Astrocyte (in vitro differentiated cells and primary cell): ENCODE measurements at regions not wholly inside any gene's neighbourhood (a gene's known extent, or its start where the extent isn't known, plus 50 kb on each side); places are given as distances from the start of the nearest gene placed in this dataset.

Source experiments
- DNase-seq: peaks from one replicate; pipeline ENCODE4 v3.0.0-alpha.2; 2010; ENCODE audit warnings: low read depth
- FAIRE-seq: peaks from 2 replicates; lab custom pipeline; 2011; peaks lifted over from hg19 to GRCh38; lab: Jason Lieb, UNC
- H2AFZ ChIP-seq: 2 replicates; pipeline ENCODE4 v1.6.0; 2012; ENCODE audit warnings: low read depth, low read length, inconsistent platforms
- H3K27ac ChIP-seq: 2 replicates; pipeline ENCODE4 v1.5.1; 2011; ENCODE audit warnings: low read depth, low read length, inconsistent platforms
- H3K27me3 ChIP-seq: 2 replicates; pipeline ENCODE4 v1.6.0; 2011; ENCODE audit warnings: low read length, inconsistent platforms; ENCODE audit not compliant: insufficient read depth
- H3K36me3 ChIP-seq: 2 replicates; pipeline ENCODE4 v1.5.1; 2011; ENCODE audit warnings: low read length, inconsistent platforms; ENCODE audit not compliant: insufficient read depth
- H3K4me1 ChIP-seq: 2 replicates; pipeline ENCODE4 v1.5.1; 2011; ENCODE audit warnings: low read length, inconsistent platforms; ENCODE audit not compliant: insufficient read depth
- H3K4me2 ChIP-seq: 2 replicates; pipeline ENCODE4 v1.6.0; 2012; ENCODE audit warnings: low read length, inconsistent platforms
- H3K4me3 ChIP-seq: 2 replicates; pipeline ENCODE4 v1.5.1; 2011; ENCODE audit warnings: low read depth, mild to moderate bottlenecking, low read length, inconsistent platforms; ENCODE audit not compliant: insufficient read depth
- H3K79me2 ChIP-seq: 2 replicates; pipeline ENCODE4 v1.6.0; 2012; ENCODE audit warnings: mild to moderate bottlenecking, low read length, inconsistent platforms; ENCODE audit not compliant: insufficient read depth
- H3K9ac ChIP-seq: 2 replicates; pipeline ENCODE4 v1.6.0; 2012; ENCODE audit warnings: mild to moderate bottlenecking, low read length, inconsistent platforms
- H3K9me3 ChIP-seq: 2 replicates; pipeline ENCODE4 v1.5.1; 2012; ENCODE audit warnings: low read depth, mild to moderate bottlenecking, low read length, inconsistent platforms; ENCODE audit not compliant: insufficient read depth
- H4K20me1 ChIP-seq: 2 replicates; pipeline ENCODE4 v1.6.0; 2012; ENCODE audit warnings: low read length, inconsistent platforms; ENCODE audit not compliant: insufficient read depth
- H3K27ac Mint-ChIP-seq: one replicate; pipeline ENCODE4 v1.8.0; 2021; ENCODE audit warnings: mild to moderate bottlenecking, mixed read lengths; ENCODE audit not compliant: unreplicated experiment
- H3K27me3 Mint-ChIP-seq: one replicate; pipeline ENCODE4 v1.8.0; 2021; ENCODE audit warnings: low read depth, mixed read lengths; ENCODE audit not compliant: unreplicated experiment
- H3K36me3 Mint-ChIP-seq: one replicate; pipeline ENCODE4 v1.8.0; 2021; ENCODE audit warnings: low read depth, mixed read lengths; ENCODE audit not compliant: unreplicated experiment
- H3K4me1 Mint-ChIP-seq: one replicate; pipeline ENCODE4 v1.8.0; 2021; ENCODE audit warnings: low read depth, mixed read lengths; ENCODE audit not compliant: unreplicated experiment
- H3K4me3 Mint-ChIP-seq: one replicate; pipeline ENCODE4 v1.8.0; 2021; ENCODE audit warnings: mild to moderate bottlenecking, moderate library complexity, mixed read lengths; ENCODE audit not compliant: unreplicated experiment
- H3K9me3 Mint-ChIP-seq: one replicate; pipeline ENCODE4 v1.8.0; 2021; ENCODE audit warnings: mild to moderate bottlenecking, mixed read lengths; ENCODE audit not compliant: unreplicated experiment
- EZH2 ChIP-seq: IDR thresholded peaks from 2 replicates; pipeline ENCODE4 v1.6.1; 2012; ENCODE audit warnings: mild to moderate bottlenecking, low read length, inconsistent platforms; ENCODE audit not compliant: insufficient read depth
- TF ChIP-seq, protein P1 (sequence below): IDR thresholded peaks from 2 replicates; pipeline ENCODE4 v1.5.1; 2011; ENCODE audit warnings: low read depth, mild to moderate bottlenecking, inconsistent platforms, low read length, moderate library complexity; ENCODE audit not compliant: insufficient read depth

DNA sequence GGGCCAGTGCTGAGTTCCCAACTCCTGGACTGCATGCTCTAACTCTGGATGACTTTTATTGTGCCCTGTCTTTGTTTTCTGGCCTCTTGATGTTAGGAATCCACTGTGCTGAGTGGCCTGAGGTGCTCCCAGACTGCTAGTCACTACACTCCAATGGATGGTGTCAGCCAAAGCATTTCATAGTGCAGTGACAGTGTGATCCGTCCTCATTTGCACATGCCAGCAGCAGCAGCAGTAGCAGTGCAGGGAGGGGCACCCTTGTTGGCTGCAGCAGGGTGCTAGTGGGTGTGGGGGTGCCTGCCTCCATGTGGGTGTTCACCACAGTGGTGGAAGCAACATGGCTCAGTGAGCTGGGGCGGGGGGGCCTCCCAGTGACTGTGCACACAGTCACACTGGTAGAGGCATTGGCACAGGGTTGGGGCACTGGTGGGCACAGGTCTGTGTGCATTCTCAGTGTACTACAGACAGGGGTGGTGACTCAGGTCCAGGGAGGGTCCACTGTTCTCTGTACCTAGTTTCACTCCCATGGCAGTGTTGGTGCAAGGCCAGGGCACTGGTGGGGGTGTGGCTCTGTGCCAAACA is 214.0 kb downstream of the ZC3H11B start:
- DNase-seq (no peak), FAIRE-seq (no peak)
- Histone ChIP-seq H3K79me2 (no peaks in the 10 kb centered on the region), H3K4me1 (no peaks in the 10 kb centered on the region), H3K27ac (no peak overlapping the region), H3K4me2 (no peak overlapping the region), H3K36me3 (no peaks in the 10 kb centered on the region), H3K4me3 (no peak overlapping the region), H3K9me3 (peaks cover 2% of the 10 kb centered on the region), H3K27me3 (no peaks in the 10 kb centered on the region), H2AFZ (no peak overlapping the region), H4K20me1 (no peaks in the 10 kb centered on the region), H3K9ac (no peak overlapping the region)
- no peak for TF ChIP-seq EZH2
- TF ChIP-seq, protein P1, sequence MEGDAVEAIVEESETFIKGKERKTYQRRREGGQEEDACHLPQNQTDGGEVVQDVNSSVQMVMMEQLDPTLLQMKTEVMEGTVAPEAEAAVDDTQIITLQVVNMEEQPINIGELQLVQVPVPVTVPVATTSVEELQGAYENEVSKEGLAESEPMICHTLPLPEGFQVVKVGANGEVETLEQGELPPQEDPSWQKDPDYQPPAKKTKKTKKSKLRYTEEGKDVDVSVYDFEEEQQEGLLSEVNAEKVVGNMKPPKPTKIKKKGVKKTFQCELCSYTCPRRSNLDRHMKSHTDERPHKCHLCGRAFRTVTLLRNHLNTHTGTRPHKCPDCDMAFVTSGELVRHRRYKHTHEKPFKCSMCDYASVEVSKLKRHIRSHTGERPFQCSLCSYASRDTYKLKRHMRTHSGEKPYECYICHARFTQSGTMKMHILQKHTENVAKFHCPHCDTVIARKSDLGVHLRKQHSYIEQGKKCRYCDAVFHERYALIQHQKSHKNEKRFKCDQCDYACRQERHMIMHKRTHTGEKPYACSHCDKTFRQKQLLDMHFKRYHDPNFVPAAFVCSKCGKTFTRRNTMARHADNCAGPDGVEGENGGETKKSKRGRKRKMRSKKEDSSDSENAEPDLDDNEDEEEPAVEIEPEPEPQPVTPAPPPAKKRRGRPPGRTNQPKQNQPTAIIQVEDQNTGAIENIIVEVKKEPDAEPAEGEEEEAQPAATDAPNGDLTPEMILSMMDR: no peak
- Mint-ChIP-seq H3K4me3 (no peak overlapping the region), H3K27me3 (no peaks in the 10 kb centered on the region), H3K9me3 (peaks cover 25% of the 10 kb centered on the region), H3K36me3 (peaks cover 2% of the 10 kb centered on the region), H3K27ac (no peak overlapping the region), H3K4me1 (no peaks in the 10 kb centered on the region)

DNA sequence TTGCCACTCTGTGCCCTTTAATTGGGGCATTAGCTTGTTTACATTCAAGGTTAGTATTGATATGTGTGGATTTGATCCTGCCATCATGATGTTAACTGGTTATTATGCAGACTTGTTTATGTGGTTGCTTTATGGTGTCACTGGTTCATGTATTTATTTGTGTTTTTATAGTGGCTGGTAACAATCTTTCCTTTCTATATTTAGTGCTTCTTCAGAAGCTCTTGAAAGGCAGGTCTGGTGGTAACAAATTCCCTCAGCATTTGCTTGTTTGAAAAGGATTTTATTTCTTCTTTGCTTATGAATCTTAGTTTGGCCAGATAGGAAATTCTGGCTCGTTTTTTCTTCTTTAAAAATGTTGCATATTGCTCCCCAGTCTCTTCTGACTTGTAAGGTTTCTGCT is 215.4 kb downstream of the ZC3H11B start:
- Mint-ChIP-seq H3K27ac (no peak overlapping the region), H3K9me3 (peaks cover 25% of the 10 kb centered on the region), H3K4me1 (no peaks in the 10 kb centered on the region), H3K36me3 (peaks cover 2% of the 10 kb centered on the region), H3K27me3 (no peaks in the 10 kb centered on the region), H3K4me3 (no peak overlapping the region)
- Histone ChIP-seq H3K9ac (no peak overlapping the region), H3K36me3 (no peaks in the 10 kb centered on the region), H3K4me1 (no peaks in the 10 kb centered on the region), H3K27me3 (no peaks in the 10 kb centered on the region), H3K4me2 (no peak overlapping the region), H3K79me2 (no peaks in the 10 kb centered on the region), H3K9me3 (peaks cover 2% of the 10 kb centered on the region), H2AFZ (no peak overlapping the region), H3K27ac (no peak overlapping the region), H3K4me3 (no peak overlapping the region), H4K20me1 (no peaks in the 10 kb centered on the region)
- TF ChIP-seq, protein P1: no peak
- TF ChIP-seq EZH2: no peak
- FAIRE-seq (no peak), DNase-seq (no peak)

GRCh38 chr1:219391297-219391696 is 217.6 kb downstream of the LYPLAL1 start:
- FAIRE-seq (no peak), DNase-seq (no peak)

More at GRCh38 chr1:219391297-219391696, 217.6 kb downstream of the LYPLAL1 start:
- Histone ChIP-seq H3K4me2 (no peak overlapping the region), H4K20me1 (no peaks in the 10 kb centered on the region), H2AFZ (no peak overlapping the region), H3K27me3 (no peaks in the 10 kb centered on the region), H3K4me1 (no peaks in the 10 kb centered on the region), H3K4me3 (no peak overlapping the region), H3K9ac (no peak overlapping the region), H3K79me2 (no peaks in the 10 kb centered on the region), H3K36me3 (no peaks in the 10 kb centered on the region), H3K9me3 (no peaks in the 10 kb centered on the region), H3K27ac (no peak overlapping the region)
- Mint-ChIP-seq H3K36me3 (no peaks in the 10 kb centered on the region), H3K9me3 (peaks cover 7% of the 10 kb centered on the region), H3K4me1 (no peaks in the 10 kb centered on the region), H3K27ac (no peak overlapping the region), H3K27me3 (no peaks in the 10 kb centered on the region), H3K4me3 (no peak overlapping the region)
- TF ChIP-seq, protein P1: no peak
- TF ChIP-seq EZH2: no peak
